Smooth muscle cell (in vitro differentiated cells): ENCODE measurements at regions not wholly inside any gene's neighbourhood (a gene's known extent, or its start where the extent isn't known, plus 50 kb on each side); places are given as distances from the start of the nearest gene placed in this dataset.

Experiments used
- DNase-seq: peaks from one replicate; lab custom pipeline; 2025; ENCODE audit not compliant: unreplicated experiment; lab: John Stamatoyannopoulos, UW
- H2AFZ ChIP-seq: fragments of 200-600 bp; sonication (generic); 2 replicates; pipeline ENCODE4 v1.6.0; 2016; ENCODE audit warnings: antibody characterized with exemption, low read depth, mild to moderate bottlenecking
- H3F3A ChIP-seq: fragments of 200-600 bp; sonication (generic); 2 replicates; pipeline ENCODE4 v1.6.0; 2017; ENCODE audit warnings: antibody characterized with exemption, low read depth
- H3K27ac ChIP-seq: fragments of 200-600 bp; sonication (generic); 2 replicates; pipeline ENCODE4 v1.5.1; 2016; ENCODE audit warnings: low read depth, mild to moderate bottlenecking
- H3K27me3 ChIP-seq: fragments of 200-600 bp; sonication (generic); 2 replicates; pipeline ENCODE4 v1.6.1; 2016; ENCODE audit warnings: low read depth, mild to moderate bottlenecking
- H3K36me3 ChIP-seq: fragments of 200-600 bp; sonication (generic); 2 replicates; pipeline ENCODE4 v1.5.1; 2016; ENCODE audit warnings: low read depth
- H3K4me1 ChIP-seq: fragments of 200-600 bp; sonication (generic); 2 replicates; pipeline ENCODE4 v1.5.1; 2016; ENCODE audit warnings: low read depth
- H3K4me2 ChIP-seq: fragments of 200-600 bp; sonication (generic); 2 replicates; pipeline ENCODE4 v1.6.0; 2016; ENCODE audit warnings: mild to moderate bottlenecking
- H3K4me3 ChIP-seq: fragments of 200-600 bp; sonication (generic); 2 replicates; pipeline ENCODE4 v1.5.1; 2016; ENCODE audit warnings: mild to moderate bottlenecking
- H3K79me2 ChIP-seq: fragments of 200-600 bp; sonication (generic); 2 replicates; pipeline ENCODE4 v1.6.0; 2016; ENCODE audit warnings: low read depth, mild to moderate bottlenecking
- H3K9ac ChIP-seq: fragments of 200-600 bp; sonication (generic); 2 replicates; pipeline ENCODE4 v1.6.0; 2016; ENCODE audit warnings: low read depth
- H3K9me3 ChIP-seq: fragments of 200-600 bp; sonication (generic); replicated peaks from 2 replicates; pipeline ENCODE4 v1.5.1; 2016; ENCODE audit warnings: low read depth
- H4K20me1 ChIP-seq: fragments of 200-600 bp; sonication (generic); 2 replicates; pipeline ENCODE4 v1.6.0; 2016; ENCODE audit warnings: low read depth
- WGBS: methylation state at CpG from one replicate; pipeline ENCODE4 v1.1.7; 2016; ENCODE audit warnings: low lambda C conversion rate; 5-methylcytosine and 5-hydroxymethylcytosine counted together
- TF ChIP-seq, protein P1 (sequence below): fragments of 200-600 bp; sonication (generic); IDR thresholded peaks from 2 replicates; pipeline ENCODE4 v1.5.1; 2017; ENCODE audit warnings: borderline replicate concordance, mild to moderate bottlenecking, antibody characterized with exemption; ENCODE audit not compliant: insufficient read depth, poor library complexity, severe bottlenecking

DNA sequence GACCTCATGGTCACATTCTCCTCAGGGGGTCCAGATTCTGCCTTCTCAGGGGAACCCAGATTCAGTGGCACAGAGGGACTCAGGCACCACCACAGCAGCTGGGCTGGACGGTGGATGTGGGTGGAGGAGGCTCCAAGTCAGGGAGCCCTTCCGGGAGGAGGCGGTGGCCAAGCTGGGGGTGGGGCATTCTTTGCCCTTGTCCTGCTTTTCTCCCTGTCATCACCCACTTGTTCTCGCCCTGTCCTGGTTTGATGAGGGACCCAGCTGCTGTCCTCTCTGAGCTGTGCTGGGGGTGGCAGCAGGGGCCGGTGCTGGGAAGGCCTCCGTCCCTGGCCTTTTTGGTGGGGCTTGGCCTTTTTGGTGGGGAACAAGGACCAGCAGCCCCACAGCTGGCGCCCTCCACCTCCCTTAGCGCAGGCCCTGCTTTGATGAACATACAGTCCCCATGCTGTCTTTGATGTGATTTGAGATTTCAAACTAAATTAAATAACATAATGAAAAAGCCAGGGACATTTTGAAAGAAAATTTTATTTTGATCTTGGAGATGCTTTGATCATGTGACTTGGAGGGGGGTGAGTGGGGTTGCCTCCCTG is 1168.2 kb downstream of the BRD1 start:
- TF ChIP-seq, protein P1, sequence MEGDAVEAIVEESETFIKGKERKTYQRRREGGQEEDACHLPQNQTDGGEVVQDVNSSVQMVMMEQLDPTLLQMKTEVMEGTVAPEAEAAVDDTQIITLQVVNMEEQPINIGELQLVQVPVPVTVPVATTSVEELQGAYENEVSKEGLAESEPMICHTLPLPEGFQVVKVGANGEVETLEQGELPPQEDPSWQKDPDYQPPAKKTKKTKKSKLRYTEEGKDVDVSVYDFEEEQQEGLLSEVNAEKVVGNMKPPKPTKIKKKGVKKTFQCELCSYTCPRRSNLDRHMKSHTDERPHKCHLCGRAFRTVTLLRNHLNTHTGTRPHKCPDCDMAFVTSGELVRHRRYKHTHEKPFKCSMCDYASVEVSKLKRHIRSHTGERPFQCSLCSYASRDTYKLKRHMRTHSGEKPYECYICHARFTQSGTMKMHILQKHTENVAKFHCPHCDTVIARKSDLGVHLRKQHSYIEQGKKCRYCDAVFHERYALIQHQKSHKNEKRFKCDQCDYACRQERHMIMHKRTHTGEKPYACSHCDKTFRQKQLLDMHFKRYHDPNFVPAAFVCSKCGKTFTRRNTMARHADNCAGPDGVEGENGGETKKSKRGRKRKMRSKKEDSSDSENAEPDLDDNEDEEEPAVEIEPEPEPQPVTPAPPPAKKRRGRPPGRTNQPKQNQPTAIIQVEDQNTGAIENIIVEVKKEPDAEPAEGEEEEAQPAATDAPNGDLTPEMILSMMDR: no peak
- Histone ChIP-seq H3K79me2 (no peaks in the 10 kb centered on the region), H3K9ac (no peak overlapping the region), H3K9me3 (no peaks in the 10 kb centered on the region), H2AFZ (no peak overlapping the region), H3K4me2 (no peak overlapping the region), H3K36me3 (no peaks in the 10 kb centered on the region), H3F3A (no peaks in the 10 kb centered on the region), H3K4me1 (no peaks in the 10 kb centered on the region), H3K27ac (no peak overlapping the region), H3K27me3 (no peaks in the 10 kb centered on the region), H4K20me1 (no peaks in the 10 kb centered on the region), H3K4me3 (no peak overlapping the region)
- no peak for DNase-seq
- 83% methylated on average over 8 of the region's 8 CpGs for WGBS

DNA sequence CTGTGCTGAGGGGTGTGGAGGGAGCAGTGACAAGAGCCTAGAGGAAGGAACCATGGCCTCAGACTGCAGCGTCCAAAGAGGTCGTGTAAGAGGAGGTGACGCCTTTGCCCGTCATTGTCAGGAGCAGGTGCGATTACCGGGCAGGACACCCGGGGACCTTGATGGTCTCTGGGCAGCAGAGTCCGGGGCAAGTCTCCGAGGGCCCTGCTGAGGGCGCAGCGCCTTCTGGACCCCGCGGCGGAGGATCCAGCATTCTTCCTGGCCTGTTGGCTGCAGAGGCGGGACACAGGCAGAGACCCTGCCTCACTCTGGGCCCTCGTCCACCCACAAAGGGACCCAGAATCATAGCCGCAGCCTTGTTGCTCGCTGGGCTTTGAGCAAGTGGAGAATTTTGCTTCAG is 1168.8 kb downstream of the BRD1 start:
- WGBS: 96% methylated on average over 18 of the region's 18 CpGs
- TF ChIP-seq, protein P1: no peak
- Histone ChIP-seq H3F3A (no peaks in the 10 kb centered on the region), H2AFZ (no peak overlapping the region), H3K4me3 (no peak overlapping the region), H3K9ac (no peak overlapping the region), H3K4me2 (no peak overlapping the region), H4K20me1 (no peaks in the 10 kb centered on the region), H3K36me3 (no peaks in the 10 kb centered on the region), H3K27ac (no peak overlapping the region), H3K4me1 (no peaks in the 10 kb centered on the region), H3K79me2 (no peaks in the 10 kb centered on the region), H3K9me3 (no peaks in the 10 kb centered on the region), H3K27me3 (no peaks in the 10 kb centered on the region)
- no peak for DNase-seq

DNA sequence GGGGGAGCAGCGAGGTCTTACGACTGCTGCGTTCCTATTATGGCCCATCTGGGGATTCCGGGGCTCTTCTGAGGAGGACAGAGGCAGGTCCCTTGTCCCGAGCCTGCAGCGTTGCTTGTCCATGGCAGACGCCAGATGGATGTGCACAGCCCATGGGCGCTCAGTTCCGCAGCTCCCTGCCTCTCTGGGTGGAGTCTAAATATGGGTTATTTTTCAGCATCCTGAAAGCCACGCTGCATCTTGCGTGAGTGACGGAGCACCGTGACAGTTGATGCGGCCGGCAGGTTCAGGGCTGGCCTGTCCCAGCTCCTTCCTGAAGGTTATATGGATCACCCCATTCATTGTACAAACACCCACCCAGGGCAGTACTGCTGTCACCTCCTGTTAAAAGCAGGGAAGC is 1169.4 kb downstream of the BRD1 start:
- no peak overlapping the region for H3K27ac ChIP-seq
- no peak overlapping the region for H3K9ac ChIP-seq
- no peaks in the 10 kb centered on the region for H3K79me2 ChIP-seq
- H4K20me1 ChIP-seq: no peaks in the 10 kb centered on the region
- WGBS: 94% methylated on average over 15 of the region's 15 CpGs
- H3K9me3 ChIP-seq: no peaks in the 10 kb centered on the region
- no peak overlapping the region for H3K4me3 ChIP-seq
- TF ChIP-seq, protein P1: no peak
- H3K4me2 ChIP-seq: no peak overlapping the region
- H3K27me3 ChIP-seq: no peaks in the 10 kb centered on the region
- no peak overlapping the region for H2AFZ ChIP-seq
- DNase-seq: no peak
- H3K36me3 ChIP-seq: no peaks in the 10 kb centered on the region
- H3K4me1 ChIP-seq: no peaks in the 10 kb centered on the region
- H3F3A ChIP-seq: no peaks in the 10 kb centered on the region

DNA sequence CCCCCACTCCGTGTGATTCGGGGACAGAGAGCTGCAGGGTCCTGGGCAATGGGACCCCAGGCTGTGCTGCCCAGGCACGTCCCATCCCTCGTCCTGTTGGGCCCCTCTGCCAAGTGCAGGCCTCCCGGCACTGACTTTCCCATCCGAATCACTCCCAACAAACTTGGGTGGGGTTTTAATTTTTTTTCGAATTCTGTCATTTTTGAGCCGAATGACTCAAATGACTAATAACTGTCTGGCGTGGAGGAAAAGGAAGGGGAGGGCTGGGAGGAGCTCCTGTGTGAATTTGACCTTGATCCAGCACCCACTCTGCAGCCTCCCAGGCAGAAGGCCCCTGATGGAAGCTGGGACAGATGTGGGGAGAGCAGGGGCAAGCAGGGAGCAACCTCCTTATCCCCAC is 1173.2 kb downstream of the BRD1 start:
- WGBS: 74% methylated on average over 9 of the region's 9 CpGs
- Histone ChIP-seq H3K9me3 (no peaks in the 10 kb centered on the region), H3K4me3 (no peak overlapping the region), H4K20me1 (no peaks in the 10 kb centered on the region), H3K4me1 (no peaks in the 10 kb centered on the region), H3K27me3 (no peaks in the 10 kb centered on the region), H3K4me2 (no peak overlapping the region), H3K36me3 (no peaks in the 10 kb centered on the region), H3K9ac (no peak overlapping the region), H2AFZ (no peak overlapping the region), H3K79me2 (no peaks in the 10 kb centered on the region), H3K27ac (no peak overlapping the region), H3F3A (no peaks in the 10 kb centered on the region)
- TF ChIP-seq, protein P1: no peak
- DNase-seq: no peak
